Astrocyte (in vitro differentiated cells and primary cell): ENCODE measurements at regions not wholly inside any gene's neighbourhood (a gene's known extent, or its start where the extent isn't known, plus 50 kb on each side); places are given as distances from the start of the nearest gene placed in this dataset.

Experiments
- EZH2 ChIP-seq: IDR thresholded peaks from 2 replicates; pipeline ENCODE4 v1.6.1; 2012; ENCODE audit warnings: mild to moderate bottlenecking, low read length, inconsistent platforms; ENCODE audit not compliant: insufficient read depth
- TF ChIP-seq, protein P1 (sequence below): IDR thresholded peaks from 2 replicates; pipeline ENCODE4 v1.5.1; 2011; ENCODE audit warnings: low read depth, mild to moderate bottlenecking, inconsistent platforms, low read length, moderate library complexity; ENCODE audit not compliant: insufficient read depth

GRCh38 chr5:152193391-152194107 lies 211.5 kb downstream of the NMUR2 start:
- TF ChIP-seq, protein P1, sequence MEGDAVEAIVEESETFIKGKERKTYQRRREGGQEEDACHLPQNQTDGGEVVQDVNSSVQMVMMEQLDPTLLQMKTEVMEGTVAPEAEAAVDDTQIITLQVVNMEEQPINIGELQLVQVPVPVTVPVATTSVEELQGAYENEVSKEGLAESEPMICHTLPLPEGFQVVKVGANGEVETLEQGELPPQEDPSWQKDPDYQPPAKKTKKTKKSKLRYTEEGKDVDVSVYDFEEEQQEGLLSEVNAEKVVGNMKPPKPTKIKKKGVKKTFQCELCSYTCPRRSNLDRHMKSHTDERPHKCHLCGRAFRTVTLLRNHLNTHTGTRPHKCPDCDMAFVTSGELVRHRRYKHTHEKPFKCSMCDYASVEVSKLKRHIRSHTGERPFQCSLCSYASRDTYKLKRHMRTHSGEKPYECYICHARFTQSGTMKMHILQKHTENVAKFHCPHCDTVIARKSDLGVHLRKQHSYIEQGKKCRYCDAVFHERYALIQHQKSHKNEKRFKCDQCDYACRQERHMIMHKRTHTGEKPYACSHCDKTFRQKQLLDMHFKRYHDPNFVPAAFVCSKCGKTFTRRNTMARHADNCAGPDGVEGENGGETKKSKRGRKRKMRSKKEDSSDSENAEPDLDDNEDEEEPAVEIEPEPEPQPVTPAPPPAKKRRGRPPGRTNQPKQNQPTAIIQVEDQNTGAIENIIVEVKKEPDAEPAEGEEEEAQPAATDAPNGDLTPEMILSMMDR = no peak
- TF ChIP-seq EZH2 = no peak
